GM12878 (cell line): ENCODE measurements at regions not wholly inside any gene's neighbourhood (a gene's known extent, or its start where the extent isn't known, plus 50 kb on each side); places are given as distances from the start of the nearest gene placed in this dataset.

Experiments used
- RFX5 ChIP-seq: IDR thresholded peaks from 2 replicates; pipeline ENCODE4 v1.6.1; 2011; ENCODE audit warnings: low read depth, low read length, improper control_type of control experiment
- TF ChIP-seq, protein P1 (sequence below), 3 experiments: IDR thresholded peaks in 2 of 3; conservative IDR thresholded peaks in 1 of 3; 2 replicates each; pipeline ENCODE4 v1.5.1; 2011; ENCODE audit warnings: low read depth in 3 of 3, low read length in 3 of 3, mild to moderate bottlenecking in 3 of 3, control low read depth in 2 of 3, moderate library complexity in 2 of 3, inconsistent platforms in 1 of 3, mixed read lengths in 1 of 3; ENCODE audit not compliant: control insufficient read depth in 2 of 3, insufficient read depth in 1 of 3; ENCODE audit errors: extremely low read depth in 1 of 3

DNA sequence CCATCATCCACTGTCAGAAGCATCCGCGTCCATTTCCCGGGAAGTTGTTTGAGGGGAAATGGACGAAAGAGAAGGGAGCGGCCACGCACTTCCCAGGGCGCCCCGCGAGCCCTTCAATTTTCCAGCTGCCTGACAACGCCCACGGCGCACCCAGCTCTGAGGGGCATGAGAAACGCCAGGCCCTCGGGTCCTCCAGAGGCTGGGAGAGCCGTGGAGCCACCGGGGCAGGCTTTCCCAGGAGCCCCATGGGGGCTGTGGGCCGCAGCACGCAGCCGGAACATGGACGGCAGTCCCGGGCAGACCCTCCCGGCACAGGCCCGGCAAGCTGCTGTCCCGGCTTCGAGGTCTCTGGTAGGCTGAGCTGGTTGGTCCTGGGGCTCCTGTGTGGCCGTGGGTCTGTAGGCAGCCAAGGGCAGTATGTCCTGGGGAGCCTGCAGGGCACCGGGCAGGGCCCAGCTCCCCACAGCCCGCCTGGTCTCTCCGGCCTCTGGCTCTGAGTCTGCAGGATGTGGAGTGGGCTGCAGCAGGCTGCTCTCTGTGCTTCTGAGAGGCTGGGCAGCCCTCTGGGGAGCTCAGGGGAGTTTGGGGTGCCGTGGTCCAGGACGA is 115.2 kb downstream of the FAM53A start:
- TF ChIP-seq RFX5, result no peak
- TF ChIP-seq, protein P1, sequence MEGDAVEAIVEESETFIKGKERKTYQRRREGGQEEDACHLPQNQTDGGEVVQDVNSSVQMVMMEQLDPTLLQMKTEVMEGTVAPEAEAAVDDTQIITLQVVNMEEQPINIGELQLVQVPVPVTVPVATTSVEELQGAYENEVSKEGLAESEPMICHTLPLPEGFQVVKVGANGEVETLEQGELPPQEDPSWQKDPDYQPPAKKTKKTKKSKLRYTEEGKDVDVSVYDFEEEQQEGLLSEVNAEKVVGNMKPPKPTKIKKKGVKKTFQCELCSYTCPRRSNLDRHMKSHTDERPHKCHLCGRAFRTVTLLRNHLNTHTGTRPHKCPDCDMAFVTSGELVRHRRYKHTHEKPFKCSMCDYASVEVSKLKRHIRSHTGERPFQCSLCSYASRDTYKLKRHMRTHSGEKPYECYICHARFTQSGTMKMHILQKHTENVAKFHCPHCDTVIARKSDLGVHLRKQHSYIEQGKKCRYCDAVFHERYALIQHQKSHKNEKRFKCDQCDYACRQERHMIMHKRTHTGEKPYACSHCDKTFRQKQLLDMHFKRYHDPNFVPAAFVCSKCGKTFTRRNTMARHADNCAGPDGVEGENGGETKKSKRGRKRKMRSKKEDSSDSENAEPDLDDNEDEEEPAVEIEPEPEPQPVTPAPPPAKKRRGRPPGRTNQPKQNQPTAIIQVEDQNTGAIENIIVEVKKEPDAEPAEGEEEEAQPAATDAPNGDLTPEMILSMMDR (IDR thresholded peaks at IDR 0.05 in 2 of 3, conservative IDR thresholded peaks at IDR 0.05 in 1 of 3; ENCODE audit: control insufficient read depth in 2 of 3, extremely low read depth in 1 of 3, insufficient read depth in 1 of 3, low read depth in 3 of 3, low read length in 3 of 3), result no peak
